Fibroblast of lung (primary cell): ENCODE measurements at regions not wholly inside any gene's neighbourhood (a gene's known extent, or its start where the extent isn't known, plus 50 kb on each side); places are given as distances from the start of the nearest gene placed in this dataset.

Source experiments
- DNase-seq, 2 donors: peaks; one replicate each; pipeline versions ENCODE4 v3.0.0 to v3.0.0-alpha.2; 2010; ENCODE audit warnings: low read depth in 2 of 2
- H2AFZ ChIP-seq: 2 replicates; pipeline ENCODE4 v1.5.1; 2012; ENCODE audit warnings: low read length, control low read depth, inconsistent platforms
- H3K27ac ChIP-seq: 2 replicates; pipeline ENCODE4 v1.5.1; 2011; ENCODE audit warnings: low read length, control low read depth; ENCODE audit not compliant: insufficient read depth
- H3K27me3 ChIP-seq: 2 replicates; pipeline ENCODE4 v1.5.1; 2011; ENCODE audit warnings: mild to moderate bottlenecking, low read length; ENCODE audit not compliant: control insufficient read depth, insufficient read depth
- H3K36me3 ChIP-seq: 2 replicates; pipeline ENCODE4 v1.5.1; 2011; ENCODE audit warnings: low read length; ENCODE audit not compliant: control insufficient read depth, insufficient read depth
- H3K4me1 ChIP-seq: 2 replicates; pipeline ENCODE4 v1.5.1; 2011; ENCODE audit warnings: low read length; ENCODE audit not compliant: control insufficient read depth, insufficient read depth; ENCODE audit errors: extremely low read depth
- H3K4me2 ChIP-seq: 2 replicates; pipeline ENCODE4 v1.5.1; 2011; ENCODE audit warnings: low read length, control low read depth; ENCODE audit not compliant: insufficient read depth; ENCODE audit errors: extremely low read depth
- H3K4me3 ChIP-seq, 4 experiments: fragments of 200-600 bp in 1 of 4; sonication (generic) in 1 of 4; replicated peaks in 1 of 4; 2 replicates each; pipeline ENCODE4 v1.5.1; 2011 to 2016; ENCODE audit warnings: low read length in 4 of 4, low read depth in 3 of 4, mild to moderate bottlenecking in 3 of 4, control low read depth in 2 of 4, inconsistent platforms in 1 of 4, mixed read lengths in 1 of 4; ENCODE audit not compliant: insufficient read depth in 1 of 4; ENCODE audit errors: control extremely low read depth in 1 of 4
- H3K79me2 ChIP-seq: 2 replicates; pipeline ENCODE4 v1.5.1; 2012; ENCODE audit warnings: mild to moderate bottlenecking, low read length, inconsistent platforms; ENCODE audit not compliant: control insufficient read depth, insufficient read depth
- H3K9ac ChIP-seq: 2 replicates; pipeline ENCODE4 v1.5.1; 2011; ENCODE audit warnings: mild to moderate bottlenecking, low read length, control low read depth; ENCODE audit not compliant: insufficient read depth
- H3K9me3 ChIP-seq: 2 replicates; pipeline ENCODE4 v1.5.1; 2012; ENCODE audit warnings: low read depth, low read length; ENCODE audit not compliant: control insufficient read depth, insufficient read depth
- H4K20me1 ChIP-seq: 2 replicates; pipeline ENCODE4 v1.5.1; 2011; ENCODE audit warnings: low read length; ENCODE audit not compliant: control insufficient read depth, insufficient read depth; ENCODE audit errors: extremely low read depth
- EZH2 ChIP-seq: IDR thresholded peaks from 2 replicates; pipeline ENCODE4 v1.5.1; 2012; ENCODE audit warnings: low read length, control low read depth, mild to moderate bottlenecking; ENCODE audit errors: missing control alignments
- TF ChIP-seq, protein P1 (sequence below), 2 donors: IDR thresholded peaks in 1 of 2; conservative IDR thresholded peaks in 1 of 2; 1 replicate in 1 of 2; 2 replicates in 1 of 2; pipeline ENCODE4 v1.5.1; 2011 to 2012; ENCODE audit warnings: low read length in 2 of 2, control low read depth in 1 of 2, inconsistent platforms in 1 of 2, low read depth in 1 of 2, mild to moderate bottlenecking in 1 of 2

DNA sequence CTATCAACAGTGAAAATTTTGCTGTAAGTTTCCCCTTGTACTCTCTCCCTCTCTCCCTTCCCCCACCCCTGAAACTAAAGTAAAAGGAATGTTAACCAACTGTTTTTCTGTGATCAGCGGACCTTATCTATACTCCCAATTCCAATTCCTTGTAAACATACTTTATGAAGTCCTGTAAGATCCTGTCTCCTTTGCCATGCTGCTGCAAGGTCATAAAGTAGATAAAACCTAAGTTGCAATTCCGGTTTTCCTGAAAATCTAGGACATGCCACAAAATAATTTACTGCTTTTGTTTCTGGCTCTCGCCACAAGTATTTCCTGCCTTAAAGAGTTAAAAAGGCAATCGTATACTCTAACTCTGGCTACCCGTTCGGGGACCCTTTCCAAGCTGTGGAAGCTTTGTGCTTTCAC is 1469.0 kb downstream of the LRRC4C start:
- no peak overlapping the region for H3K4me2 ChIP-seq
- TF ChIP-seq, protein P1, sequence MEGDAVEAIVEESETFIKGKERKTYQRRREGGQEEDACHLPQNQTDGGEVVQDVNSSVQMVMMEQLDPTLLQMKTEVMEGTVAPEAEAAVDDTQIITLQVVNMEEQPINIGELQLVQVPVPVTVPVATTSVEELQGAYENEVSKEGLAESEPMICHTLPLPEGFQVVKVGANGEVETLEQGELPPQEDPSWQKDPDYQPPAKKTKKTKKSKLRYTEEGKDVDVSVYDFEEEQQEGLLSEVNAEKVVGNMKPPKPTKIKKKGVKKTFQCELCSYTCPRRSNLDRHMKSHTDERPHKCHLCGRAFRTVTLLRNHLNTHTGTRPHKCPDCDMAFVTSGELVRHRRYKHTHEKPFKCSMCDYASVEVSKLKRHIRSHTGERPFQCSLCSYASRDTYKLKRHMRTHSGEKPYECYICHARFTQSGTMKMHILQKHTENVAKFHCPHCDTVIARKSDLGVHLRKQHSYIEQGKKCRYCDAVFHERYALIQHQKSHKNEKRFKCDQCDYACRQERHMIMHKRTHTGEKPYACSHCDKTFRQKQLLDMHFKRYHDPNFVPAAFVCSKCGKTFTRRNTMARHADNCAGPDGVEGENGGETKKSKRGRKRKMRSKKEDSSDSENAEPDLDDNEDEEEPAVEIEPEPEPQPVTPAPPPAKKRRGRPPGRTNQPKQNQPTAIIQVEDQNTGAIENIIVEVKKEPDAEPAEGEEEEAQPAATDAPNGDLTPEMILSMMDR (conservative IDR thresholded peaks at IDR 0.05 in 1 of 2, IDR thresholded peaks at IDR 0.05 in 1 of 2; ENCODE audit: low read depth in 1 of 2, low read length in 2 of 2): no peak
- no peak for TF ChIP-seq EZH2
- no peak for DNase-seq
- H3K36me3 ChIP-seq: no peaks in the 10 kb centered on the region
- H3K4me3 ChIP-seq: no peak overlapping the region
- H3K79me2 ChIP-seq: no peaks in the 10 kb centered on the region
- no peaks in the 10 kb centered on the region for H4K20me1 ChIP-seq
- no peaks in the 10 kb centered on the region for H3K27me3 ChIP-seq
- H3K9me3 ChIP-seq: no peaks in the 10 kb centered on the region
- no peak overlapping the region for H3K27ac ChIP-seq
- no peak overlapping the region for H2AFZ ChIP-seq
- no peak overlapping the region for H3K9ac ChIP-seq
- H3K4me1 ChIP-seq: no peaks in the 10 kb centered on the region

DNA sequence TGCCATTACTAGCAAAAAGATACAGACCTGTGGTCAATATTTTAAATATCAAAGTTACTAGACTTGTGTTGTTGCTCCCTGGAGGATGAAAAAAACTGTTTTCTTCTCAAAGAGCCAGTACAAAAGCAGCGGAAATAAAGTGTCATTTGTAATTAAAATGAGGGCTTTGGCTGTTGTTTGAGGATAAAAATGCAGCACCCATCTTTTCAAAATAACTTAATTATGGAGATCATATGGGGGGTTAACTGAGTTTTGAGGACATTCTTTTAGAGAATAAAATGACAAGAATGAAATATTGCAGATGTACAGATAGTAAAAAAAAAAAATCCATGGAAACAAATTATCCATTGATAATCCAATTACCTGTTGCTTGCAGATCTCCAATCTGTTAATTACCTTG is 1484.4 kb downstream of the LRRC4C start:
- Histone ChIP-seq H3K4me3 (no peak overlapping the region), H3K9me3 (no peaks in the 10 kb centered on the region), H3K4me2 (no peak overlapping the region), H4K20me1 (no peaks in the 10 kb centered on the region), H3K9ac (no peak overlapping the region), H3K36me3 (no peaks in the 10 kb centered on the region), H3K79me2 (no peaks in the 10 kb centered on the region), H3K4me1 (no peaks in the 10 kb centered on the region), H2AFZ (no peak overlapping the region), H3K27me3 (no peaks in the 10 kb centered on the region), H3K27ac (no peak overlapping the region)
- DNase-seq: no peak
- no peak for TF ChIP-seq EZH2

DNA sequence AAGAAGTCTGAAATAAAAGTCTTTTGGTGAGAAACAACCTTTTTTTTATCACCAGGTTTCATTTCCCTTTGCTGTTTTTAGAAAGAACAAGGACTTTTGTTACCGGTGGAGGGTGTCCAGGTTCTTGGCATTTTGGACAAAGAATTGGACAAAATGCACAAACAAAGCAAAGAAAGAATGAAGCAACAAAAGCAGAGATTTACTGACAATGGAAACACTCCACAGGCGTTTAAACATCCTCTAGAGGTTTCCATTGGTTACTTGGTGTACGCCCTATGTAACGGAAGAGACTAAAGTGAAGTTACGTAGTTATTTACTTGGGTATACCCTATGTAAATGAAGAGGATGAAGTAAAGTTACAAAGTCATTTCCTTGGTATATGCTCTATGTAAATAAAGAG is 1487.0 kb downstream of the LRRC4C start:
- Histone ChIP-seq H3K9me3 (no peaks in the 10 kb centered on the region), H3K27ac (no peak overlapping the region), H4K20me1 (no peaks in the 10 kb centered on the region), H3K79me2 (no peaks in the 10 kb centered on the region), H2AFZ (no peak overlapping the region), H3K4me1 (no peaks in the 10 kb centered on the region), H3K27me3 (no peaks in the 10 kb centered on the region), H3K36me3 (no peaks in the 10 kb centered on the region), H3K4me3 (no peak overlapping the region), H3K9ac (no peak overlapping the region), H3K4me2 (no peak overlapping the region)
- TF ChIP-seq, protein P1 (conservative IDR thresholded peaks at IDR 0.05 in 1 of 2, IDR thresholded peaks at IDR 0.05 in 1 of 2; ENCODE audit: low read depth in 1 of 2, low read length in 2 of 2): no peak
- TF ChIP-seq EZH2: no peak
- DNase-seq: no peak

DNA sequence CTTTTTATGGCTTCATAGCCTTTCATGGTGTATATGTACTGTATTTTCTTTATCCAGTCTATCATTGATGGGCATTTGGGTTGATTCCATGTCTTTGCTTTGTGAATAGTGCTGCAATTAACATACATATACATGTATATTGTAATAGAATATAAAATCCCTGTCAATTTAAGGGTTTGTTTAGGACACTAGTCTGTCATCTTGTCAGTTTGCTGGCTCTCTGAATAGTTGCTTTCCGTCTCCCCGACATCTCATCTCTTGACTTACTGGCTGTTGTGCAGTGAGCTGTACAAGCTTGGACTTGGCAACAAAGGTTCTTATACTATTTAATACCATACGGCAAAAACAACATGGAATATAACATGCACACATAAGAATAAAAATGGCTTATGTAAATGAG is 1487.5 kb downstream of the LRRC4C start:
- no peaks in the 10 kb centered on the region for H4K20me1 ChIP-seq
- no peak overlapping the region for H2AFZ ChIP-seq
- no peak overlapping the region for H3K4me2 ChIP-seq
- H3K4me1 ChIP-seq: no peaks in the 10 kb centered on the region
- H3K79me2 ChIP-seq: no peaks in the 10 kb centered on the region
- H3K27ac ChIP-seq: no peak overlapping the region
- no peaks in the 10 kb centered on the region for H3K36me3 ChIP-seq
- H3K9ac ChIP-seq: no peak overlapping the region
- DNase-seq: no peak
- no peak overlapping the region for H3K4me3 ChIP-seq
- H3K27me3 ChIP-seq: no peaks in the 10 kb centered on the region
- H3K9me3 ChIP-seq: no peaks in the 10 kb centered on the region
- TF ChIP-seq, protein P1 (conservative IDR thresholded peaks at IDR 0.05 in 1 of 2, IDR thresholded peaks at IDR 0.05 in 1 of 2; ENCODE audit: low read depth in 1 of 2, low read length in 2 of 2): no peak
- no peak for TF ChIP-seq EZH2
